HG03066 (cell line): ENCODE measurements at regions not wholly inside any gene's neighbourhood (a gene's known extent, or its start where the extent isn't known, plus 50 kb on each side); places are given as distances from the start of the nearest gene placed in this dataset.

Experiments
- ATAC-seq: cut with Tn5 transposase; IDR thresholded peaks from one replicate; pipeline ENCODE4 v1.9.1; 2021; ENCODE audit warnings: low read depth; ENCODE audit not compliant: unreplicated experiment

DNA sequence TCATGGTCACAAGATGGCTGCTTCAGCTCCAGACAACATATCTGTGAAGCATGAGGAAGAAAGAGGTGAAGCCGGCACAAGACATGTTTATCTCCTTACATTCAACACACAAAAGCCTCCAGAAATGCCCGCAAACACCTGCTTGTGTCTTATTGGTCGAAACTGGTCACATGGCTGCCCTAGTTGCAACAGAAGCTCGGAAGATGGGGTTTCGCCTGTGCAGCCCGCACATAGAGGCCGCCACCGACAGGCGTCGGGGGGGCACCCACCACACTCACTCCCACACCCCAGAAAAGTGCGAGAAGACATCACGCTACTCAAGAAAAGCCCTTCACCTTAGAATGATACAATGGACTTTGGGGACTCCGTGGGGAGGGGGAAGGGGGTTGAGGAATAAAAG is 63.0 kb upstream of the MGMT start:
- no peak for ATAC-seq

DNA sequence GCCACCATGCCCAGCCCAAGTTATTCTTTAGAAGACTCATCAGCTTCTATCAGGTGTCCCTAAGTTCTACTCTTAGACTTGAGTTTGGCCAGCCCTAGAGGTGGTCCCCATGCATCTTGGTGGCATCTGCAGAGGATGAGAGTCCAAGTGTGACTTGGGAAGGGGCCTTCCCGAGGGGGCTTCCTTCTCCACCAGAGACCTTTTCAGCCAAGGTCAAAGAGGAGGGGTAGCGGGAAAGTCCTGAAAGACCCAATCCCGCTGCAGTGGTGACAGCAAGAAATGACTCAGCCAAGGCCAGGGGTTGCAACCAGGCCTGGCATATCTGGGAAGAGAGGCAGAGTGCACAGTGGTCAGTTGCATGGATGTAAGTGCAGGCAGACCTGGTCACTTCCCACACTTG is 61.7 kb upstream of the MGMT start:
- no peak for ATAC-seq

DNA sequence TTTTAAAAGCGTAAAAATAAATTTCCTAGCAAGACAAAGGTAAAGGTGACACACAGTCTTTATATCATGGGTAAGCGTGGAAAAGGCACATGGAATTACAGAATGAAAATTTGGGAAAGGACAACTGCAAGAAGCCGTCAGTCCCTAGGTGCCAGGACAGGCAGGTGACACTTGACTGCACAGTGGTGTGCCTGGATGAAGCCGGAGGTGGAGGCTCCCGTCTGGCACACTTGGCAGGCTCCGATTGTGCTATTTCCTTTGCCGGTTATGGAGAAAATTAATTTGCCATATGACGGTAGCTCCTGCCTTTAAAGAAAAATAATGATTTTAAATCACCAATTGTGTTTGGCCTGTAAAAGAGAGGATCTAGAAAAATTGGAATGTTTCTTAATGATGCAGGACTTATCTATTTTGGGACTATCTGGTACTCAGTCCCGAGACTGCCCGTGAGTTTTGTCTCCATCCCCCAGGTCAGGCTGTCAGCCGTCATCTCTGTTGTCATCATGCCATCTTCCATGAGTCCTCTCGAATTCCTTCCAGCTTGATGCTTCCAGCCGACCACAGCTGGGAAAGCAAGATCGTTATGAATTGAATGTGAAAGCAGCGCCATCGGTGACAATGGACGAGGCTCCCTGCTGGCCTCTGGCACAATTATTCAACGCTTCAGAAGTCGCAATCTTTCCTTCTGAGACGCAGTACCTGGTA is 56.2 kb upstream of the MGMT start:
- ATAC-seq, result no peak

DNA sequence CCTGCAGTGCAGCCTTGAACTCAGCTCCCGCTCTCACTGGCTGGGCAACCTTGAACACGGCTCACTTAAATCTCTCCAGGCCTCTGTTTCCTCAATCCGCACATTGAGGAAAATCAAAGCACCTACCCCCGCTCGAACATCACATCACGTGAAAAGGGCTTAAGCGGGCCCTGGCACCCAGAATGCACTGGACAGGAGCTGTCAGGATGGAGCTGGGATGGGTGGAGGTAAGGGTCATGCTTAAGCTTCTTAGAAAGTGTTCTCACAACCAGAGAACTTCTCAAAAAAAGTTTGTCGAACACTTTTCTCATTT is 55.7 kb upstream of the MGMT start:
- no peak for ATAC-seq

DNA sequence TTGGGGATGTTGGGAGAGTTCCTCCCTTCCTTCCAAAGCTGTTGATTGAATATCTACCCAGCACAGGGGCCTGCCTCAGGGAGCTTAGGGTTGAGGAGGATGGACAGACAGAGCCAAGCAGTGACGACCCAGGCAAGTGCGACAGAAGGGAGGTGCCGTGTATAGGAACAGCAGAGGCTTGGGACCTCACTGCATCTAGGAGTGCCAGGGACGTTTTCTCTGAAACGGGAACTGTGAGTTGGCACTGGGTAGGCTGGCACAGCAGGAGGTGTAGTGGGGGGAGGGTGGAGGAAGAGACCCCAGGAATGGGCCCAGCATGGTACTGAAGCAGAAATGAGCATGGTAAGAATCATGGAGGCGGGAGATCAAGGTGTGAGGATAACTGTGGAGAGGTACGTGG is 55.3 kb upstream of the MGMT start:
- ATAC-seq, result no peak

DNA sequence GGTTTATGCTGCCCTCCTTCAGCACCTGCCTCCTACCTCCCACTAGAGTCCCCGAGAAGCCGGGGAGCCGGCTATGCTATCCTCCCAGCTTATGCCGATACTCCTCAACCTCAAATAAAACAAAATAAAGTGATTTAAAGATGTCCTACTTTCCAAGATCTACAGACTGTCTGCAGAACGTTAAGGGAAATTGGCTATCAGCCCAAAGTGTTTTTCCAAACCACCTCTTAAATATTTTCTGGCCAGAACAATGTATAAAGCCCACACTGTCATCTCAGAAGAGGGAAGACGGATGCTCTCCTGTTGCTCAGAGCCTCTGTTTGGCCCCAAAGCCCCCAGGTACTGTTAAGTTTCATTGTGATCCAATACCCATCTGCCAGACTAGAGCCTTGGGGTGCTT is 54.0 kb upstream of the MGMT start:
- ATAC-seq, result no peak

DNA sequence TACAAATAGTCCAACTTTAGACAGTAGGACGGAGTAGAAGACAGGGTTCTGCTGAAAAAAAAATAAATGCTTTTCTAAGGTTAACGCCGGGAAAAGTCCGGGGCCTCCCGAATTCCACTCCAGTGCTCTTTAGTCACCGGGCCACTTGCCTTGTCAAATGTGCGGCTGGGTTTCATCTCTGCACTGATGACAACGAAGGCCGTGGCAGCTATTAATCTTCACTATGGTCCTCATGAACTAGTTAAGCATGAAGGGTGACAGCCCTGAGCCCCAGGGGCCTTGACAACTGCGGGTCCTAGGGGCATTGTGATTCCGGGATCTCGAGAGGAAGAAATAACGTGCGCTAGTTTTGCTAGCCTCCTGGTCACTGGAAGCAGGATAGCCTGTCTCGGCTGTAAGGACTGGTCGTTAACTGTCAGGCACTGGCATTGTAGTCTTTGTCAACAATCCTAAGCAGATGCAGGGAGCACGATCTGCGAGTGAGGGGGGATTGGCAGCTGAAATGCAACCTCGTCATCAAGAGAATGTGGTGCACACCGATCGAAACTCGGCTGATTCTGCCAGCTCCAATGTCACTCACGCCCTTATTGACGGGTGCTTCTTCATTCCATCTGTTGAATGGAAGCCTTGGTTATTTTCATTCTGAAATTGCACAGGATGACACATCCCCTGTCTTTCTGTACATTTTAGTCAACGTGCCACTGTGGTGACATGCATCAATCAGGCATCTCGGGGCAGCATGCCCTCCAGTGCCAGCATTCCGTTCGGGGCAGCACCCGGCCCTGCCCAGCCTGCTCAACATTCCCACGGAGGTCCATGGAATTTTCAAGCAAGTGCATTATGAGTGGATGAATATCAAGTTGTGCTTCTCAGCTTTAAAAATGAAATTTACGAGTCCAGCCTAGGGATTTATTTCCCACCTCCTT is 51.6 kb upstream of the MGMT start:
- no peak for ATAC-seq

DNA sequence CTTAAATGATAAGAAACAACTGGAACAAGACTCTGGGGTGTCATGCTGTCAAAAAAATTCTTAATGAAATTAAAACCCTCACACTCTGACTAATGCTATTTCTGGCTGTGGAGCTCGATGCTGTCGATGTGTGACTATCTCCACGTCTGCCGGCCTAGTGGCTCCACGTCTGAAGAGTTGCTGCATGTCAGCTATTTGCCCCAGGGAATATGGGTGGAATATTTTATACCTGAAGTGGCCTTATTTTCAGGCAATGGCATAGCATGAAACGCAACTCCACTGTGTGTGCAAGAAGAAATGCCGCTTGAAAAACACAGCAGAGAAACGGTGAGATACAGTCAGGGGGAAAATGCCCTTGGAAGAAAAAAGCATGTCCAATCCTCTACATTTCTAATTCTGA is 50.9 kb upstream of the MGMT start:
- no peak for ATAC-seq

DNA sequence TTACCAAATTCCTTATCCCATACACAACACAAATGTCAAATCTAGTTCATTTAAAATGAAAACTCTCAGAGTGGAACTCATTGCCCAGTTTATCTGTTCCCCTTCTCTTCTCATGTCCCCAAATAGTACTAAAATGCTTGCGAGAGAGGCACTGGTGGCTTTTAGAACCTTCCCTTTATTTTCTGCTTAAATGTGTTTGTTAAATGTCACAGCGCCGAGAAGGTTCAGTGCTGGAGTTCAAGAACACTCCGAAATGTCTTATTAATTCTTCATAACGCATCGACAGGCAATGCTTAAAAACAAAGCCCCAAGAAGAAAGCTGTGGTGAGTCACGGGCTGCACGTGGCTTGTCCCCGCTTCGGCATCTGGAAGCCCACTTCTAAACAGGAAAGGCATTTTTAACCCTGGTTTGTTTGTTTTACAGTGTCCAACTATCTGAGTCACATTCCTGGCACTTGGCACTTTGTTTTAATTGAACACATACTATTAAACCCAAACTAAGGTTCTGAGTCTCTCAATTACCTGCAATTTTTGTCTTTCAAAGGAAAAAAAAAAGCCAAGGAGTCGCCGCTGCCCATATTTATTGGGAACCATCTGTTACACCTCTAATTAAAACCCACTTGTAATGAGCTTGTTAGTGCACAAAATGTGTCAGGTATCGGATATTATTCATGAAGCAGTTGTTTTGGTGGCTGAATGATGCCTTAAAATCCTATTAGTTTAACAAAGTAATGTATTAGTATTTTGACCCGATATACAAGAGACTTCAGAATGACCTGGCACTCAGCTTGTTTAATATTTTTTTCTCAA is 49.9 kb upstream of the MGMT start:
- no peak for ATAC-seq
